ENCODE measurements at regions not wholly inside any gene's neighbourhood (a gene's known extent, or its start where the extent isn't known, plus 50 kb on each side); places are given as distances from the start of the nearest gene placed in this dataset.

- no peaks in the 10 kb centered on the region for H3K79me2 ChIP-seq
- H3K9me2 ChIP-seq (replicated peaks; ENCODE audit: insufficient read depth): no peaks in the 10 kb centered on the region
- WGBS (ENCODE audit: low lambda C conversion rate, missing lambda C conversion rate): 88% methylated on average over 18 of the region's 18 CpGs
- no peak overlapping the region for H3K27ac ChIP-seq
- TF ChIP-seq EZH2 (IDR thresholded peaks at IDR 0.05; ENCODE audit: borderline replicate concordance) (no peak), CTCF (IDR thresholded peaks at IDR 0.05; ENCODE audit: poor library complexity) (no peak), EZH2phosphoT487 (IDR thresholded peaks at IDR 0.05; ENCODE audit: low read depth, severe bottlenecking, unreplicated experiment) (no peak)
- no peaks in the 10 kb centered on the region for H3K9me3 ChIP-seq (ENCODE audit: low read depth)
- no peak overlapping the region for H3K4me2 ChIP-seq
- no peaks in the 10 kb centered on the region for H4K20me1 ChIP-seq (ENCODE audit: insufficient read depth, poor library complexity, severe bottlenecking)
- DNase-seq (ENCODE audit: low spot score): no peak
- H3K4me1 ChIP-seq (ENCODE audit: insufficient read depth): peaks cover 17% of the 10 kb centered on the region
- no peaks in the 10 kb centered on the region for H3K27me3 ChIP-seq
- no peaks in the 10 kb centered on the region for H3K36me3 ChIP-seq (replicated peaks; ENCODE audit: insufficient read depth, low read depth)
- H3K4me3 ChIP-seq: no peak overlapping the region
- no peak overlapping the region for H2AFZ ChIP-seq
These were observed 77.5 kb upstream of the INSIG1 start for GRCh38 chr7:155219947-155220769.

- no peaks in the 10 kb centered on the region for H3K9me3 ChIP-seq (ENCODE audit: low read depth)
- peaks cover 16% of the 10 kb centered on the region for H3K4me1 ChIP-seq (ENCODE audit: insufficient read depth)
- H3K9me2 ChIP-seq (replicated peaks; ENCODE audit: insufficient read depth): no peaks in the 10 kb centered on the region
- no peaks in the 10 kb centered on the region for H3K27me3 ChIP-seq
- H3K4me2 ChIP-seq: no peak overlapping the region
- no peak overlapping the region for H3K27ac ChIP-seq
- H3K36me3 ChIP-seq (replicated peaks; ENCODE audit: insufficient read depth, low read depth): no peaks in the 10 kb centered on the region
- TF ChIP-seq EZH2 (IDR thresholded peaks at IDR 0.05; ENCODE audit: borderline replicate concordance): no peak
- no peak for TF ChIP-seq EZH2phosphoT487 (IDR thresholded peaks at IDR 0.05; ENCODE audit: low read depth, severe bottlenecking, unreplicated experiment)
- TF ChIP-seq CTCF (IDR thresholded peaks at IDR 0.05; ENCODE audit: poor library complexity): no peak
- H4K20me1 ChIP-seq (ENCODE audit: insufficient read depth, poor library complexity, severe bottlenecking): no peaks in the 10 kb centered on the region
- 84% methylated on average over 5 of the region's 5 CpGs for WGBS (ENCODE audit: low lambda C conversion rate, missing lambda C conversion rate)
- no peak overlapping the region for H3K4me3 ChIP-seq
- no peak for DNase-seq (ENCODE audit: low spot score)
- no peak overlapping the region for H2AFZ ChIP-seq
- no peaks in the 10 kb centered on the region for H3K79me2 ChIP-seq
These were observed 76.8 kb upstream of the INSIG1 start for GRCh38 chr7:155220903-155221302.

GRCh38 chr7:155221547-155221946, 76.1 kb upstream of the INSIG1 start:
- no peak overlapping the region for H2AFZ ChIP-seq
- no peaks in the 10 kb centered on the region for H3K79me2 ChIP-seq
- no peaks in the 10 kb centered on the region for H3K27me3 ChIP-seq
- no peak overlapping the region for H3K4me2 ChIP-seq
- WGBS (ENCODE audit: low lambda C conversion rate, missing lambda C conversion rate): 80% methylated on average over 4 of the region's 4 CpGs
- no peaks in the 10 kb centered on the region for H4K20me1 ChIP-seq (ENCODE audit: insufficient read depth, poor library complexity, severe bottlenecking)
- H3K4me1 ChIP-seq (ENCODE audit: insufficient read depth): peaks cover 16% of the 10 kb centered on the region
- no peak for DNase-seq (ENCODE audit: low spot score)
- H3K9me3 ChIP-seq (ENCODE audit: low read depth): no peaks in the 10 kb centered on the region
- no peak for TF ChIP-seq CTCF (IDR thresholded peaks at IDR 0.05; ENCODE audit: poor library complexity)
- no peak for TF ChIP-seq EZH2phosphoT487 (IDR thresholded peaks at IDR 0.05; ENCODE audit: low read depth, severe bottlenecking, unreplicated experiment)
- TF ChIP-seq EZH2 (IDR thresholded peaks at IDR 0.05; ENCODE audit: borderline replicate concordance): no peak
- no peaks in the 10 kb centered on the region for H3K9me2 ChIP-seq (replicated peaks; ENCODE audit: insufficient read depth)
- H3K27ac ChIP-seq: no peak overlapping the region
- no peaks in the 10 kb centered on the region for H3K36me3 ChIP-seq (replicated peaks; ENCODE audit: insufficient read depth, low read depth)
- H3K4me3 ChIP-seq: no peak overlapping the region

Data from hepatocyte (in vitro differentiated cells).